Activated naive CD4-positive, alpha-beta T cell treated with anti-CD3 and anti-CD28 coated beads for 36 hours (primary cell): ENCODE measurements at regions not wholly inside any gene's neighbourhood (a gene's known extent, or its start where the extent isn't known, plus 50 kb on each side); places are given as distances from the start of the nearest gene placed in this dataset.

Experiments
- CTCF ChIA-PET: fragments of 350-600 bp; sonication (Branson Sonifier 250); formaldehyde crosslinking; loops from one replicate; lab custom pipeline; 2021; ENCODE audit warnings: antibody characterized with exemption; lab: Charles Lee
- DNase-seq: peaks from one replicate; pipeline ENCODE4 v3.0.0-alpha.2; 2020
- H3K27ac Mint-ChIP-seq: one replicate; pipeline ENCODE4 v1.8.0; 2021; ENCODE audit warnings: mild to moderate bottlenecking, mixed read lengths
- H3K27me3 Mint-ChIP-seq: one replicate; pipeline ENCODE4 v1.8.0; 2021; ENCODE audit warnings: low read depth, mixed read lengths
- H3K36me3 Mint-ChIP-seq: one replicate; pipeline ENCODE4 v1.8.0; 2021; ENCODE audit warnings: low read depth, mixed read lengths
- H3K4me1 Mint-ChIP-seq: one replicate; pipeline ENCODE4 v1.8.0; 2021; ENCODE audit warnings: low read depth, mixed read lengths
- H3K4me3 Mint-ChIP-seq: one replicate; pipeline ENCODE4 v1.8.0; 2021; ENCODE audit warnings: mild to moderate bottlenecking, moderate library complexity, mixed read lengths
- H3K9me3 Mint-ChIP-seq: one replicate; pipeline ENCODE4 v1.8.0; 2021; ENCODE audit warnings: mixed read lengths
- intact Hi-C: fragments of 100-400 bp; cut with micrococcal nuclease; formaldehyde crosslinking; loops from one replicate; pipeline ENCODE4 v1.15.1; 2023

DNA sequence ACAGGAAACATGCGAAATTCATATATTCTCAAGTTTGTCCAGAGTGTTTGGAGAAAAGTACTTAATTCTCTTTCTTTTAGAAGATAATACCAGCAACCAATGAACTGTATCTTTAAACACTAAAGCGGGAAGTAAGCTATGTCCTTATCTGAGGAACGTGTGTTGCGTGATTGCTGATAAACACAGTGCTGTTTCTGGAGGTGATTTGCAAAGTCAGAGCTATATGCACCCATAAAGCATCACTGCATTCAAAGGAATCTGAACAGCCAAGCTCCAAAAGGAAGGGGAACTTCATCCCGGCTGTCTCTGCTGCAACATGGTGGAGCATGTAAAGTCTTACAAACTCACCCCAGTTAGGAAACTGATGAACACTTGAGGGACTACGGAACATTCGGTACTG, 271.7 kb upstream of the FN1 start:
- no peaks in the 10 kb centered on the region for H3K27me3 Mint-ChIP-seq
- DNase-seq: no peak
- no peaks in the 10 kb centered on the region for H3K9me3 Mint-ChIP-seq
- no peaks in the 10 kb centered on the region for H3K36me3 Mint-ChIP-seq
- H3K4me1 Mint-ChIP-seq: no peaks in the 10 kb centered on the region
- no peak overlapping the region for H3K4me3 Mint-ChIP-seq
- H3K27ac Mint-ChIP-seq: no peak overlapping the region
- intact Hi-C loops: no loop called here
- CTCF ChIA-PET: interaction anchor here (0.6 kb wide), 1 partner anchor 1905 kb away, joined by 5 read pairs; no protein-coding TSS in a partner anchor

DNA sequence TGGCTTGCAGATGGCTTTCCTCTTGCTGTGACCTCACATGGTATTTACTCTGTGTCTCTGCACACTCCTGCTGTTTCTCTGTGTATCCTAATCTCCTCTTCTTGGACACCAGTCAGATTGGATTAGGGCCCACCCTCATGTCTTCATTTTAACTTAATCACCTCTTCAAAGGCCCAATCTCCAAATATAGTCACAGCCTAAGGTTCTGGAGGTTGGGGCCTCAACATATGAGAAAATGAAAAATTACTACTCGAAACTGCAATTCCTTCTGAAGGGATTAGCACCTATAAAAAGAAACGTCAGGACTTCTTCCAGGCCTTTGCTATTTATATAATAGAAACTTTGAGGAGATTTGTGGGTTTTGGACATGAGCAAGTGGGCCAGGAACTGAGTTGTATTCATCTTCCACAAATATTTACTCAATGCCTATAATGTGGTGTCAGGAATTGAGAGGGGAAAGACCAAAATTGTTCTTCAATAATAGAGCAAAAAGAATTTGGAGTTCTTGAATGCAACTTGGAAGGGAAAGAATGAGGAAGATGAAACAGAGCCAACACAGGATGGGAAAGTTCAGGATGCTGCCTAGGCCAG, 270.0 kb upstream of the FN1 start:
- CTCF ChIA-PET: no interaction called here
- no peak overlapping the region for H3K4me3 Mint-ChIP-seq
- DNase-seq: no peak
- H3K27ac Mint-ChIP-seq: no peak overlapping the region
- no peaks in the 10 kb centered on the region for H3K36me3 Mint-ChIP-seq
- H3K27me3 Mint-ChIP-seq: no peaks in the 10 kb centered on the region
- intact Hi-C loops: no loop called here
- H3K4me1 Mint-ChIP-seq: no peaks in the 10 kb centered on the region
- H3K9me3 Mint-ChIP-seq: no peaks in the 10 kb centered on the region

DNA sequence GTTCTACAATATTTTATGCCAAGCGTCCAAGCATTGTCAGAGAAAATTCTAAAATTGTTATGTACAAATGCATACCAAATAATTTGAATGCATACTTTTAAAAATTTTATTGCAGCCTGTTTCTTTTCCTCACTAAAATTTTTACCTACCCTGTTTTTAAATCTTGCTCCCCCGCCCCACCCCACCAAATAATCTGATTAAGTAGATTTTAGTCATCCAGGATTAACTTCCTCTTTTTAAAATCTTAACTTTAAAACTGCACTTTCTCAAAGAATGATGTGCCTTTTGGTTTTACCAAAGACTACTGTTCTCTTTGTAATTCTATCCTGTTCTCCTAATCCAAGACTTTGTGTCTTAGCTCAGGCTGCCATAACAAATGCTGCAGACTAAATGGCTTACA, 269.4 kb upstream of the FN1 start:
- Mint-ChIP-seq H3K36me3 (no peaks in the 10 kb centered on the region), H3K9me3 (no peaks in the 10 kb centered on the region), H3K4me3 (no peak overlapping the region), H3K27ac (no peak overlapping the region), H3K4me1 (no peaks in the 10 kb centered on the region), H3K27me3 (no peaks in the 10 kb centered on the region)
- CTCF ChIA-PET: no interaction called here
- intact Hi-C loops: no loop called here
- DNase-seq: no peak

DNA sequence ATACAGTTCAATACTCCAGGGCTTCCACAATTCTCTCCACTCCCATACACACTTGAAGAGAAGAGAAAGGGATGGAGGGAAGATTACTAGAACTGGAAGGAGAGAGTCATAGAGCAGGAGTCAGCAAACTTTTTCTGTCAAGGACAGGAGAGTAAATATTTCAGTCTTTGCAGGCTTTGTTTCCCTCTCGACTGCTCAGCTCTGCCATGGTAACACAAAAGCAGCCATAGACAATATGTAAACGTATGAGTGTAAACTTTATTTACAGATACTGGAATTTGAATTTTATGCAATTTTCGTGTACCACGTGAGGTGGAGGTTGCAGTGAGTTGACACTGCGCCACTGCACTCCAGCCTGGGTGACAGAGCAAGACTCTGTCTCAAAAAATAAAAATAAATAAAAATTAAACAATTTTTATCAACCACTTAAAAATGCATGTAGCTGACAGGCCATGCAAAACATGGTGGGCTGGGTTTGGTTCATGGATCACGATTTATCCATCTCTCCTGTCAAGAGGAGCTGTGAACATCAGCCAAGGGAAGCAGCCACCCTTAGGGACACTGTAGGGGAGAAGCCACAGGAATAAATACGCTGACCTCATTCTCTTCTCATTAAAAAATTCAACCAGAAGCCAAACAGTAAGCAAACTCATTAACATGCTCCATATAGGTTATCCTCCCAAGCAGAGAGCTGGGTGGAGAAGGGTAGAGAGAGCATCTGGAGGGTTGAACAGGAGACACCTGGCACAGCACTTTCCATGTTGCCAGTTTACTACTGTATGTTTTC, 266.4 kb upstream of the FN1 start:
- Mint-ChIP-seq H3K9me3 (no peaks in the 10 kb centered on the region), H3K4me3 (no peak overlapping the region), H3K36me3 (no peaks in the 10 kb centered on the region), H3K27me3 (no peaks in the 10 kb centered on the region), H3K4me1 (no peaks in the 10 kb centered on the region), H3K27ac (no peak overlapping the region)
- CTCF ChIA-PET: no interaction called here
- intact Hi-C loops: no loop called here
- no peak for DNase-seq

DNA sequence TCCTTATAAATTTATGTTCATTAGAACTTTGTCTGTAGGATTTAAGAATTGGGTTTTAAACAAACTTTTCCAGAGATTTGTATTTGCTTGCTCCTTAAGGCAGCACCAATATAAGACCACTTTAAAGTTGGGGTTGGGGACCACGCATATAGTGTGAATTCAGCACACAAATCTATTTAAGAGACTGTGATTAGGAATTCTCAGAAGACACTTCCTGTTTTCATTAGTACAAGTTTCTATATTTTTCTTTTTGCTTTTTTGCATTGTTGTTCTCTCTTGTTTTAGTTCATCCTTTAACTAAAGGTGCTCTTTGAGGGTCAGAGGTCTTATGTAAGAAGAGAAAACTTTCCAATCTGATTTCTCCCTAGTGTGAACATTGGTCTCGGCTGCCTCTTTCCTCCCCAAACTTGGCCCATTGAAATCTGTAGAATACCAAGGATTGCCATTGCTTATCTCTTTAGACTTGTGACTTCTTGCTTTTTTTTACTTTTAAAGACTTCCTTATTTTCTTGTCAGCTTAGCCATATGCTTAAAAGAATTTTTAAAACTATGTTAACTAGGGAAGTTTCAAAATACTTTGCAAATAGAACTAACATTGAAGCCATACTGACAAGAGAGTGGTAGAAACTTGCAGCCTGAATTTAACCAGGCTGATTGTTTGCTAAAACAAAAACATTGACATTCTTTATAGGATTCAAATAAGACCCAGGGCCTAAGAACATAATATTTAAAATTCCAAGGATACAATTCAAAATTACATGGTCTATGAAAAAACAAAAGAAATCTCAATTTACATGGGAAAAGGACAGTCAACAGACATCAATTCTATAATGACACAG, 264.1 kb upstream of the FN1 start:
- H3K27ac Mint-ChIP-seq: no peak overlapping the region
- CTCF ChIA-PET: no interaction called here
- intact Hi-C loops: no loop called here
- no peaks in the 10 kb centered on the region for H3K27me3 Mint-ChIP-seq
- H3K4me3 Mint-ChIP-seq: no peak overlapping the region
- no peak for DNase-seq
- H3K4me1 Mint-ChIP-seq: no peaks in the 10 kb centered on the region
- no peaks in the 10 kb centered on the region for H3K9me3 Mint-ChIP-seq
- H3K36me3 Mint-ChIP-seq: no peaks in the 10 kb centered on the region

DNA sequence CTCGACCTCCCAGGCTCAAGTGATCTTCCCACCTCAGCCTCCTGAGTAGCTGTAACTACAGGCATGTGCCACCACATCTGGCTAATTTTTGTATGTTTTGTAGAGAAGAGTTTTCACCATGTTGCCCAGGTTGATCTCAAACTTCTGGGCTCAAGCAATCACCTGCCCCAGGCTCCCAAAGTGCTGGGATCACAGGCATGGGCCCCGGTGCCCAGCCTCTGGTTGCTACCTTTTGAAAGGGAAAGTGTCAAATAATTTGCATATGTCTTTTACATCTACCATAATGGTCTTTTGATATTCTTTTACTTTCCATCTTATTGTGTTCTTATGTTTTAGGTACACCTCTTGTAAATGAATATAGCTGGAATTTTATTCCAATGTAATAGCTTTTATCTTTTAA, 263.1 kb upstream of the FN1 start:
- H3K27me3 Mint-ChIP-seq: no peaks in the 10 kb centered on the region
- H3K36me3 Mint-ChIP-seq: no peaks in the 10 kb centered on the region
- no peak overlapping the region for H3K27ac Mint-ChIP-seq

DNA sequence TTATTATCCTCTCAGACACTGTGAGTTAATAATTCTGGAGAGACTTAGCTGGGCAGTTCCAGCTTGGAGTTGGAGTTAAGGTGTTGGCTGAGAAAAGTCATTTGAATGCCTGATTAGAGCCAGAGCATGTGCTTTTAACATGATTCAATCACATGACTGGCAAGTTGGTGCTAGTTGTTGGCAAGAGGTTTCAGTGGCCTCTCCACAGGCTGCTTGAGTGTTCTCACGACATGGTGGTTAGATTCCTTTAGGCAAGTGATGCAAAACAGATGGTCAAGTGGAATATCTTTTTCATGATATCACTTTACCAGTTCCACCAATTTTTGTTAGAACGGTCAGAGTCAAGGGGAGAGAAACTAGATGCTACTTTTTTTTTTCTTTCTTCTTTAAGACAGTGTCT, 262.7 kb upstream of the FN1 start:
- Mint-ChIP-seq H3K4me3 (no peak overlapping the region), H3K4me1 (no peaks in the 10 kb centered on the region), H3K36me3 (no peaks in the 10 kb centered on the region), H3K27ac (no peak overlapping the region), H3K27me3 (no peaks in the 10 kb centered on the region), H3K9me3 (no peaks in the 10 kb centered on the region)
- intact Hi-C loops: no loop called here
- CTCF ChIA-PET: no interaction called here
- DNase-seq: no peak

More for the DNA sequence above, 263.1 kb upstream of the FN1 start:
- no peak overlapping the region for H3K4me3 Mint-ChIP-seq
- DNase-seq: no peak
- H3K4me1 Mint-ChIP-seq: no peaks in the 10 kb centered on the region
- no peaks in the 10 kb centered on the region for H3K9me3 Mint-ChIP-seq
- CTCF ChIA-PET: no interaction called here
- intact Hi-C loops: no loop called here

DNA sequence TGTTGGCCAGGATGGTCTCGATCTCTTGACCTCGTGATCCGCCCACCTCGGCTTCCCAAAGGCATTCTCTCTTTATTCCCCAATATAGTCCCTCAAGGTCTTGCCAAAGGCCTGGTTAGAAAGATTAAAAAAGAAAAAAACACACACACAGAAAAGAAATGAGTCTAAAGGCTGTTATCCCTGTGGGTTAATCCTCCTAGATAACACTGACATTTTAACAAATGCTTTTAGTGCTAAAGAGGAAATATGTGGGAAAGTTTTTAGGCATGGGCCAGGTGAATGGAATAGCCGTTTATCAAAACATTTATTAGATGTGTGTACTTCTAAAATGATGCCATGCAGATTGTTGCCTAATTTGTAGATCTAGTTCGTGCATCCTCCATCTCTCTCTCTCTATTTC, 261.6 kb upstream of the FN1 start:
- Mint-ChIP-seq H3K9me3 (no peaks in the 10 kb centered on the region), H3K4me3 (no peak overlapping the region), H3K27me3 (no peaks in the 10 kb centered on the region), H3K4me1 (no peaks in the 10 kb centered on the region), H3K36me3 (no peaks in the 10 kb centered on the region), H3K27ac (no peak overlapping the region)
- DNase-seq: no peak
- intact Hi-C loops: no loop called here
- CTCF ChIA-PET: interaction anchor here (0.6 kb wide), 1 partner anchor 426 kb away, joined by 3 read pairs; no protein-coding TSS in a partner anchor

DNA sequence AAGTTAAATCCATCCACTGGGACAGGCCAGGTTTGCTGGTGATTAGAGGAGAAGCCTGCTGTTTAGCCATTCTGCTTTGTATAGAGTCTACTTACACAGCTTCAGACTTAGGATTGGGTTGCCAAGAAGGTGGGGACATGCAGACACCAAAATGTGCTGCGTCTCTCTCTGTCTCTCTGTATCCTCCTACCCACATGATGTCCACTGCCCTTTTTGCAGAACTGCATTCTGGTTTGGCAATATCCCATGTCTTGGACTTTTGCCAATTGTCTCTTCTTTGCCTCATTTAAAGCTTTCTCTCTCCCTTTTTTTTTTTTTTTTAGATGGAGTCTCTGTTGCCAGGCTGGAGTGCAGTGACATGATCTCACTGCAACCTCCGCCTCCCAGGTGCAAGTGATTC, 261.1 kb upstream of the FN1 start:
- no peaks in the 10 kb centered on the region for H3K27me3 Mint-ChIP-seq
- H3K4me3 Mint-ChIP-seq: no peak overlapping the region
- CTCF ChIA-PET: interaction anchor here (0.6 kb wide), 1 partner anchor 426 kb away, joined by 3 read pairs; no protein-coding TSS in a partner anchor
- DNase-seq: no peak
- intact Hi-C loops: no loop called here
- H3K36me3 Mint-ChIP-seq: no peaks in the 10 kb centered on the region
- no peaks in the 10 kb centered on the region for H3K4me1 Mint-ChIP-seq
- H3K9me3 Mint-ChIP-seq: no peaks in the 10 kb centered on the region
- H3K27ac Mint-ChIP-seq: no peak overlapping the region

DNA sequence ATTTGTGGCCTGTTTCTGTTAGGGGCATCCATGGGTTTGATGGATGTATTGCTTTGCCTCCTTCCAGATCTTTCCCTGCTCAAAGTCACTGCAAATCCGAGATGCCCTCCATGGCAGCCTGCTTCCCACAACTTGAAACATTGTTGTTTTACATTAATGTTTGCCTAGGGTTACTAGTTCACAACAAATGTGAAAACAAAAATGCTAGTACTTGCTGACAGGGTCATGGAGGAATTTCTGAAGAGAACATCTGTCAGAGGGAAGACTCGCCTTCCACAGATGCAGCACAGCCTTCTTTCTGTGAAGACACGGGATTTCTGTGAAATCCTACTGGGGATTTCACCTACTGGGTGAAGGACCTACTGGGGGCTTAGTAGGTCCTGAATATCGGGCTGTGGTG, 260.0 kb upstream of the FN1 start:
- H3K4me1 Mint-ChIP-seq: no peaks in the 10 kb centered on the region

DNA sequence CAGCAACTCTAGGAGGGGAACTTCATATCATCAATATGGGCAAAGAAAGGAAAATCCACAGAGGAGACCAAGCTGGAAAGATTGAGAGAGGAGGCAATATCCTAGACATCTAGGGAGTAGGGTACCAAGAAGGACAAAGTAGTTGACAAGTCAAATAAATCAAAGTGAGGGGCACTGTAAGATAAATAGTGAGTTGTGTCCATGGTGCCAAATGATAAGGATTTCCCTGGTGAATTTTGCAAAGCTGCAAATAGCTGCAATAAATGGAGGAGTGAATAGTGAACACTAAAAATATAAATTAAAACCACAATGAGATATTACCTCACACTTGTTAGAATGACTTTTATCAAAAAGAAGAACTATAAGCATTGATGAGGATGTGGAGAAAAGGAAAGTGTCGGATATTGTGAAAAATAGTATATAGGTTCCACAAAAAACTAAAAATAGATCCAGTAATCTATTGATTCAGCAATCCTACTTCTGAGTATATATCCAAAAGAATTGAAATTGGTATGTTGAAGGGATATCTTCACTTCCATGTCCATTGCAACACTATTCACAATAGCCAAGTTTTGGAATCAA, 258.2 kb upstream of the FN1 start:
- H3K36me3 Mint-ChIP-seq: no peaks in the 10 kb centered on the region
- no peak overlapping the region for H3K27ac Mint-ChIP-seq
- DNase-seq: no peak
- H3K4me1 Mint-ChIP-seq: no peaks in the 10 kb centered on the region
- intact Hi-C loops: no loop called here
- H3K4me3 Mint-ChIP-seq: no peak overlapping the region
- no peaks in the 10 kb centered on the region for H3K9me3 Mint-ChIP-seq
- H3K27me3 Mint-ChIP-seq: no peaks in the 10 kb centered on the region
- CTCF ChIA-PET: no interaction called here

More for the DNA sequence above, 260.0 kb upstream of the FN1 start:
- Mint-ChIP-seq H3K27ac (no peak overlapping the region), H3K27me3 (no peaks in the 10 kb centered on the region), H3K9me3 (no peaks in the 10 kb centered on the region), H3K36me3 (no peaks in the 10 kb centered on the region), H3K4me3 (no peak overlapping the region)
- CTCF ChIA-PET: no interaction called here
- intact Hi-C loops: no loop called here
- no peak for DNase-seq

DNA sequence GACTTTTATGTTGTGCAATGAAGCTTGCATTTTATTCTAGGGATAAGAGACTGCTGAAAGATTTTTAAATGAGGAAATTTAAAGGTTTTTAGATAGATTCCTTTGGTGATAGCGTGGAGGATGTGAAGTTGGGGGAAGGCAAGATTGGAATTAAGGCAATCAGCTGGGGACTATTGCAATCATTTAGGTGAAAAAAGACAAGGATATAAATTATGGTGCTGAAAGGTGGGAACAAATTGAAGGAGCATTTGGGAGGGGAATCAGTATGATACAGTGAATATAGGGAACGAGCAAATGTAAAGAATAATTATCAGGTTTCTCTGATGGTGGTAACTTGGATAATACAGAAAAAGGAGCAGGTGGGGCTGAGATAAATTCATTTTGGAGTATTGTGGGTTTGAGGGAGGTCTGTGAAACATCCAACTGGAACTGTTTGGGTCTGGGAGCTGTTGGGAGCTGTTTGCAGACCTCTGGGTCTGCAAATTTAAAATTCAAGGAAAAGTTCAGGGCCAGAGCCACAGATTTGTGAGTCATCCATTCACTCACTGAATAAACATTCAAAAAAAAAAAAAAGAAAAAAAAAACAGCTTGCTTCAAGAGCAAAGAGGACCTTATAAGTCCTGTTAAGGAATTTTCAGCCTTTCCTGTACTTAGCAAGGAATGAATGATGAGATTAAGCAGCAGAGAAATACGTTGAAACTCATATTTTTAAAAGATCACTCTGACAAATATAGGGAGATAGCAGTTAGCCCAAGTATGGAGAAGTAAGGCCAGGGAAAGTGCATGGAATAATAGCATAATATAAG, 257.5 kb upstream of the FN1 start:
- intact Hi-C loops: no loop called here
- CTCF ChIA-PET: interaction anchor here (0.6 kb wide), 1 partner anchor 41 kb away, joined by 3 read pairs; no protein-coding TSS in a partner anchor

More for the DNA sequence above, 257.5 kb upstream of the FN1 start:
- Mint-ChIP-seq H3K4me3 (no peak overlapping the region), H3K27ac (no peak overlapping the region), H3K36me3 (no peaks in the 10 kb centered on the region), H3K9me3 (no peaks in the 10 kb centered on the region), H3K27me3 (no peaks in the 10 kb centered on the region), H3K4me1 (no peaks in the 10 kb centered on the region)
- DNase-seq: no peak
